SK-N-SH (cell line): ENCODE measurements at regions not wholly inside any gene's neighbourhood (a gene's known extent, or its start where the extent isn't known, plus 50 kb on each side); places are given as distances from the start of the nearest gene placed in this dataset.

ENCODE experiments used
- CTCF ChIP-seq: fragments of 200-600 bp; sonication (generic); IDR thresholded peaks from 2 replicates; pipeline ENCODE4 v1.6.1; 2017; ENCODE audit warnings: antibody characterized with exemption, mild to moderate bottlenecking, moderate library complexity
- ELF1 ChIP-seq: IDR thresholded peaks from 2 replicates; pipeline ENCODE4 v1.4.0; 2012
- EP300 ChIP-seq, 2 experiments: IDR thresholded peaks; 2 replicates each; pipeline versions ENCODE4 v1.4.0 to v1.6.1; 2012; ENCODE audit warnings: borderline replicate concordance in 1 of 2, low read depth in 1 of 2, low read length in 1 of 2
- EZH2phosphoT487 ChIP-seq: fragments of 200-600 bp; sonication (generic); IDR thresholded peaks from 2 replicates; pipeline ENCODE4 v1.6.1; 2017; ENCODE audit warnings: low read depth, mixed run types, mild to moderate bottlenecking, antibody characterized with exemption, moderate library complexity, borderline replicate concordance
- FOSL2 ChIP-seq: IDR thresholded peaks from 2 replicates; pipeline ENCODE4 v1.4.0; 2012; ENCODE audit warnings: low read depth, mild to moderate bottlenecking, moderate library complexity, borderline replicate concordance
- MAX ChIP-seq: IDR thresholded peaks from 2 replicates; pipeline ENCODE4 v1.4.0; 2012; ENCODE audit warnings: low read depth
- MEF2A ChIP-seq: IDR thresholded peaks from 2 replicates; pipeline ENCODE4 v1.4.0; 2012; ENCODE audit warnings: low read depth, borderline replicate concordance
- POLR2AphosphoS5 ChIP-seq: IDR thresholded peaks from 2 replicates; pipeline ENCODE4 v1.6.1; 2012; ENCODE audit warnings: low read depth, low read length
- RAD21 ChIP-seq: IDR thresholded peaks from 2 replicates; pipeline ENCODE4 v1.6.1; 2012; ENCODE audit warnings: mild to moderate bottlenecking, low read length
- REST ChIP-seq: IDR thresholded peaks from 2 replicates; pipeline ENCODE4 v1.6.1; 2012; ENCODE audit warnings: mild to moderate bottlenecking, low read depth, low read length, moderate library complexity
- SIN3A ChIP-seq: IDR thresholded peaks from 2 replicates; pipeline ENCODE4 v1.6.1; 2012; ENCODE audit warnings: low read depth, mild to moderate bottlenecking, low read length, moderate library complexity, borderline replicate concordance

- TF ChIP-seq CTCF (no peak), EZH2phosphoT487 (no peak), FOSL2 (no peak), MEF2A (no peak), SIN3A (no peak), RAD21 (no peak), MAX (no peak), POLR2AphosphoS5 (no peak), EP300 (IDR thresholded peaks at IDR 0.05; ENCODE audit: borderline replicate concordance in 1 of 2, low read depth in 1 of 2, low read length in 1 of 2) (no peak), ELF1 (no peak), REST (no peak)
Observed at GRCh38 chr21:18991846-18992245, 588.3 kb upstream of the TMPRSS15 start.
